Naive thymus-derived CD4-positive, alpha-beta T cell (primary cell): ENCODE measurements at regions not wholly inside any gene's neighbourhood (a gene's known extent, or its start where the extent isn't known, plus 50 kb on each side); places are given as distances from the start of the nearest gene placed in this dataset.

Experiments
- ATAC-seq: fragments of 150-1000 bp; cut with Tn5 transposase; 2 replicates; pipeline ENCODE4 v1.10.0; 2021; ENCODE audit warnings: mild to moderate bottlenecking, moderate library complexity
- CTCF ChIA-PET: fragments of 350-600 bp; sonication (Branson Sonifier 250); formaldehyde crosslinking; loops from one replicate; lab custom pipeline; 2021; ENCODE audit warnings: antibody characterized with exemption; lab: Charles Lee
- POLR2A ChIA-PET: fragments of 350-600 bp; sonication (Branson Sonifier 250); formaldehyde crosslinking; loops from one replicate; lab custom pipeline; 2021; ENCODE audit warnings: antibody characterized with exemption, inconsistent platforms; lab: Charles Lee
- DNase-seq, 9 donors: peaks; one replicate each; pipeline versions ENCODE4 v3.0.0 to v3.0.0-alpha.2; 2020 to 2022; ENCODE audit warnings: mixed read lengths in 1 of 9
- H3K27ac ChIP-seq: one replicate; pipeline ENCODE4 v1.7.0; 2013; ENCODE audit warnings: mild to moderate bottlenecking, low read depth, low read length, moderate library complexity
- H3K27me3 ChIP-seq, 2 donors: one replicate each; pipeline ENCODE4 v1.7.0; 2013; ENCODE audit warnings: low read length in 2 of 2, mild to moderate bottlenecking in 2 of 2, moderate library complexity in 2 of 2; ENCODE audit not compliant: control insufficient read depth in 2 of 2, insufficient read depth in 2 of 2
- H3K36me3 ChIP-seq, 3 experiments: 1 replicate in 2 of 3; 2 replicates in 1 of 3; pipeline ENCODE4 v1.7.0; 2013; ENCODE audit warnings: low read length in 3 of 3, mild to moderate bottlenecking in 3 of 3, moderate library complexity in 1 of 3; ENCODE audit not compliant: insufficient read depth in 3 of 3, control insufficient read depth in 2 of 3
- H3K4me1 ChIP-seq, 2 donors: one replicate each; pipeline ENCODE4 v1.7.0; 2013; ENCODE audit warnings: low read length in 2 of 2, mild to moderate bottlenecking in 2 of 2, moderate library complexity in 1 of 2; ENCODE audit not compliant: control insufficient read depth in 2 of 2, insufficient read depth in 2 of 2
- H3K4me3 ChIP-seq: 2 replicates; pipeline ENCODE4 v1.7.0; 2013; ENCODE audit warnings: mild to moderate bottlenecking, low read length
- H3K9me3 ChIP-seq, 3 experiments: 1 replicate in 2 of 3; 2 replicates in 1 of 3; pipeline ENCODE4 v1.7.0; 2013; ENCODE audit warnings: low read length in 3 of 3; ENCODE audit not compliant: control insufficient read depth in 2 of 3
- H3K27ac Mint-ChIP-seq, 9 donors: one replicate each; pipeline ENCODE4 v1.8.0; 2020 to 2022; ENCODE audit warnings: mixed read lengths in 9 of 9, mild to moderate bottlenecking in 8 of 9, moderate library complexity in 5 of 9, inconsistent platforms in 2 of 9
- H3K27me3 Mint-ChIP-seq, 5 donors: one replicate each; pipeline ENCODE4 v1.8.0; 2021 to 2022; ENCODE audit warnings: mixed read lengths in 5 of 5, mild to moderate bottlenecking in 1 of 5
- H3K36me3 Mint-ChIP-seq, 5 donors: one replicate each; pipeline ENCODE4 v1.8.0; 2020 to 2022; ENCODE audit warnings: mixed read lengths in 5 of 5, mild to moderate bottlenecking in 3 of 5, inconsistent platforms in 1 of 5
- H3K4me1 Mint-ChIP-seq, 7 donors: one replicate each; pipeline ENCODE4 v1.8.0; 2020 to 2022; ENCODE audit warnings: mixed read lengths in 7 of 7, mild to moderate bottlenecking in 3 of 7, inconsistent platforms in 1 of 7
- H3K4me3 Mint-ChIP-seq, 10 donors: one replicate each; pipeline ENCODE4 v1.8.0; 2020 to 2022; ENCODE audit warnings: mild to moderate bottlenecking in 10 of 10, mixed read lengths in 10 of 10, moderate library complexity in 6 of 10, inconsistent platforms in 2 of 10
- H3K9me3 Mint-ChIP-seq, 11 donors: one replicate each; pipeline ENCODE4 v1.8.0; 2020 to 2022; ENCODE audit warnings: mixed read lengths in 11 of 11, mild to moderate bottlenecking in 4 of 11, inconsistent platforms in 1 of 11, moderate library complexity in 1 of 11
- intact Hi-C, 2 donors: fragments of 100-400 bp; cut with micrococcal nuclease; formaldehyde crosslinking; loops; one replicate each; pipeline ENCODE4 v1.15.1; 2023

- peaks cover 0 to 14% (median 7%) of the 10 kb centered on the region in 11 donors for H3K9me3 Mint-ChIP-seq
- peaks cover 0 to 7% (median 0%) of the 10 kb centered on the region in 5 donors for H3K36me3 Mint-ChIP-seq
- Histone ChIP-seq H3K36me3 (no peaks in the 10 kb centered on the region), H3K4me1 (no peaks in the 10 kb centered on the region), H3K27me3 (no peaks in the 10 kb centered on the region), H3K27ac (no peak overlapping the region), H3K4me3 (no peak overlapping the region), H3K9me3 (peaks cover 0 to under 1% (median 0%) of the 10 kb centered on the region in 3 experiments)
- ChIA-PET POLR2A (no interaction called here), CTCF (no interaction called here)
- ATAC-seq (no peak), DNase-seq (no peak)
- intact Hi-C loops = no loop called here
- H3K27me3 Mint-ChIP-seq = peaks cover 32 to 66% (median 54%) of the 10 kb centered on the region in 5 donors
- H3K4me3 Mint-ChIP-seq = no peak overlapping the region
- H3K4me1 Mint-ChIP-seq = no peaks in the 10 kb centered on the region
- H3K27ac Mint-ChIP-seq = no peak overlapping the region
Measured at GRCh38 chr9:121592265-121592664, 59.2 kb upstream of the DAB2IP start.

DNA sequence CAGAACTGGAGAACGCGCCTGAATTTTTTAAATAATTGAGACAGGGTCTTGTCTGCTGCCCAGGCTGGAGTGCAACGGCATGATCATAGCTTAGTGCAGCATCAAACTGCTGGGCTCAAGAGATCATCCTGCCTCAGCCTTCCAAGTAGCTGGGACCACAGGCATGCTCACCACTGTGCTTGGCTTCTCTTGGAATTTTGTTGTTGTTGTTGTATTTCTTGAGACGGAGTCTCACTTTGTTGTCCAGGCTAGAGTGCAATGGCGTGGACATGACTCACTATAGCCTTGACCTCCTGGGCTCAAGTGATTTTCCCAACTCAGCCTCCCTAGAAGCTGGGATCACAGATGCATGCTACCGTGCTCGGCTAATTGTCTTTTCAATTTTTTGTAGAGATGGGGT is 58.4 kb upstream of the DAB2IP start:
- Histone ChIP-seq H3K27me3 (peaks cover 0 to 3% of the 10 kb centered on the region in 2 donors), H3K4me3 (no peak overlapping the region), H3K27ac (no peak overlapping the region), H3K36me3 (no peaks in the 10 kb centered on the region), H3K9me3 (peaks cover 0 to 4% (median 0%) of the 10 kb centered on the region in 3 experiments), H3K4me1 (no peaks in the 10 kb centered on the region)
- Mint-ChIP-seq H3K4me1 (no peaks in the 10 kb centered on the region), H3K27ac (no peak overlapping the region), H3K4me3 (no peak overlapping the region), H3K27me3 (peaks cover 34 to 67% (median 58%) of the 10 kb centered on the region in 5 donors), H3K9me3 (peaks cover 0 to 20% (median 10%) of the 10 kb centered on the region in 11 donors), H3K36me3 (peaks cover 0 to 12% (median 2%) of the 10 kb centered on the region in 5 donors)
- intact Hi-C loops = no loop called here
- ATAC-seq (no peak), DNase-seq (no peak)
- ChIA-PET CTCF (no interaction called here), POLR2A (no interaction called here)

GRCh38 chr9:121596515-121596914 is 54.9 kb upstream of the DAB2IP start:
- ChIA-PET CTCF (no interaction called here), POLR2A (no interaction called here)
- Mint-ChIP-seq H3K27me3 (peaks cover 48 to 60% (median 58%) of the 10 kb centered on the region in 5 donors), H3K27ac (no peak overlapping the region), H3K36me3 (peaks cover 0 to 12% (median 4%) of the 10 kb centered on the region in 5 donors), H3K4me3 (no peak overlapping the region), H3K9me3 (peaks cover 0 to 20% (median 10%) of the 10 kb centered on the region in 11 donors), H3K4me1 (peaks cover 0 to 5% (median 0%) of the 10 kb centered on the region in 7 donors)
- H3K27ac ChIP-seq = no peak overlapping the region
- H3K4me3 ChIP-seq = no peak overlapping the region
- intact Hi-C loops = no loop called here
- peaks cover 0 to 4% (median 0%) of the 10 kb centered on the region in 3 experiments for H3K9me3 ChIP-seq
- peaks cover 0 to 11% of the 10 kb centered on the region in 2 donors for H3K27me3 ChIP-seq
- no peak for DNase-seq
- H3K36me3 ChIP-seq = no peaks in the 10 kb centered on the region
- H3K4me1 ChIP-seq = no peaks in the 10 kb centered on the region
- no peak for ATAC-seq

- Mint-ChIP-seq H3K27me3 (peaks cover 56 to 63% (median 61%) of the 10 kb centered on the region in 5 donors), H3K36me3 (peaks cover 0 to 12% (median 4%) of the 10 kb centered on the region in 5 donors), H3K27ac (no peak overlapping the region), H3K9me3 (peaks cover 0 to 20% (median 10%) of the 10 kb centered on the region in 11 donors), H3K4me1 (peaks cover 0 to 5% (median 0%) of the 10 kb centered on the region in 7 donors), H3K4me3 (peak overlapping the region in 2 of 10 donors; percentile 11 to 33)
- no peak for ATAC-seq
- peaks cover 0 to 11% of the 10 kb centered on the region in 2 donors for H3K27me3 ChIP-seq
- H3K4me3 ChIP-seq = no peak overlapping the region
- ChIA-PET CTCF (no interaction called here), POLR2A (no interaction called here)
- DNase-seq = no peak
- peaks cover 0 to 4% (median 0%) of the 10 kb centered on the region in 3 experiments for H3K9me3 ChIP-seq
- no peaks in the 10 kb centered on the region for H3K36me3 ChIP-seq
- H3K27ac ChIP-seq = no peak overlapping the region
- no peaks in the 10 kb centered on the region for H3K4me1 ChIP-seq
- intact Hi-C loops = no loop called here
Measured at GRCh38 chr9:121597698-121598166, 53.7 kb upstream of the DAB2IP start.

DNA sequence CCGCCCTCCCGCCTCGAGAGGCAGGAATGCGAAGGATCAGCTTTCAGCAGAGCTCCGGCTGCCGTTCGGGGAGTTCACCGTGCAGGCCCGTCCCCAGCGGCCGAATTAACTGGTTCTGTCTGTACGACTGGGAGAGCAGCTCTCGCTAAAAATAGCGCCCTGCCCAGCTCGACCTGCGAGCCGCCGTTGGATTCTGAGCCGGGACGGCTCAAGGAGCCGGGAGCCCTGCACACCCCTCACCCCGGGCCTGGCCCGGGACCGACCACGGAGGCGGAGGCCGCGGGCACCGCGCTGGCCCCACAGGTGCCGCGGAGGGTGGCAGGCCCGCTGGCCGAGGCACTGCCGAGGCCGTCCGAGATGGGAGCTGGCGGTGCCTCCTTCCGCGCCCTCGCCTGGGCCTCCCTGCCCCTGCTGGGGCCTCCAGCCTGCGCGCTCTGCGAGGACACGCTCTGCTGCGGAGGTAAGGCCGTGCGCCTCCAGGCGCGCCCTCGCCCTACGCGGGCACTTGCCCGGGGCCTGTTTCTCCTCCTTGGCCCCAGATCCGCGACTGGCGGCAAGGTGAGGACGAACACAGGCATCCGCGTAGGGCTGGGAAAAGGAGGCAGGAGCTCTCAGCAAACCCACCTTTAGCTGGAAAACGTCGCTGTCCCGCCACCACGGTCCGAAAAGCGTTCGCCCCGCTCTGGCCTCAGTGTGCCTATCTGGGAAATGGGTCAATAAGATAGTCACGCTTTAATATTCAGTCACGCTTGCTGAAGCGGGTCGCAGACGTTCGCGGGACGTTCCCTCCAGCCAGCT is 53.1 kb upstream of the DAB2IP start:
- DNase-seq (no peak), ATAC-seq (no peak)
- peaks cover 0 to 20% (median 10%) of the 10 kb centered on the region in 11 donors for H3K9me3 Mint-ChIP-seq
- Histone ChIP-seq H3K4me3 (no peak overlapping the region), H3K27me3 (peaks cover 0 to 11% of the 10 kb centered on the region in 2 donors), H3K4me1 (no peaks in the 10 kb centered on the region), H3K27ac (no peak overlapping the region), H3K36me3 (no peaks in the 10 kb centered on the region), H3K9me3 (peaks cover 0 to 4% (median 0%) of the 10 kb centered on the region in 3 experiments)
- H3K36me3 Mint-ChIP-seq = peaks cover 0 to 12% (median 4%) of the 10 kb centered on the region in 5 donors
- H3K4me1 Mint-ChIP-seq = peaks cover 0 to 5% (median 0%) of the 10 kb centered on the region in 7 donors
- no peak overlapping the region for H3K27ac Mint-ChIP-seq
- ChIA-PET CTCF (no interaction called here), POLR2A (no interaction called here)
- H3K27me3 Mint-ChIP-seq = peaks cover 59 to 69% (median 64%) of the 10 kb centered on the region in 5 donors
- intact Hi-C loops = no loop called here
- peak overlapping the region in 1 of 10 donors; percentile 65 for H3K4me3 Mint-ChIP-seq

DNA sequence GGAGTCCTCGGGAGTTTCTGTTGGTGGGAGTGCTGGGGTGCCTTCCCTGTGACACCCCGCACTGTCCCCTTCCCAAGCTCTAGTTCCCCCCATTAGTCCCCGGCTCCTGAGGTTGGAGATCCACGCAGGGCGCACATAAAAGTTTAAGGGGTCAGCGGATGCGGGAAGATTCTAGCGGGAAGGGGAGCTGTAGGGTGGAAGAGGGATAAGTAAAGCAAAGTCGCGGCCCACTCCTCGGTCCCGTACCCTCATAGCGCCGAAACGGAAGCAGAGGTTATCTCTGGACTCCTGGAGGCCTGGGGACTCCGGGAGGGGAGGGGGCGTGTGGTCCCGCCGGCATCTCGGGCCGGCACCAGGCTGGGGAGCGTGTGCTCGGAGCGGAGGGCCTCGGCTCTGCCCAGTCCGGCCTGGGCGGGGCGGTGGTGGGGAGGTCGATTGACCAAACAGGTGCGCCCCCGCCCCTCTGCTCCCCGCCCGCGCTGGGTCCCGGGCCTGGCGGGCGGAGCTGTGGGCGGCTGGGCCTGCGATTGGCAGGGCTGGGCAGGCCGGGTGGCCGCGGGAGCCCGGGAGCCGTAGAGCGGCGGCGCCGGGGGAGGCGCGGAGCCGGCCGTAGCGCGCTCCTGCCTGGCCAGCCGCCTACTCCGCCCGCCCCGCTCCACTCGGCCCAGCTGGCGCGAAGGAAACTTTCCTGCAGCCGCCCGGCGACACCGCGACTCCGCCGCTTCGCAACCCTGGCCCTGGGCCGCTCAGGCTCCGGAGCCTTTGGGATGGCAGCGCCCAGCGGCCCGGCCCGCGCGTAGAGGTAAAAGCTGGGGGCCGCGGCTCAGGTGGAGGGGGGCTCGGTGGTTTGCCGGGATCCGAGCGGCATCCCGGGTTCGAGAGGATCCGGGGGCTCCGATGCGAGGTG is 52.2 kb upstream of the DAB2IP start:
- ATAC-seq = peak; percentile 6
- Histone ChIP-seq H3K4me1 (no peaks in the 10 kb centered on the region), H3K9me3 (peaks cover 0 to 4% (median 0%) of the 10 kb centered on the region in 3 experiments), H3K4me3 (no peak overlapping the region), H3K27me3 (peaks cover 0 to 11% of the 10 kb centered on the region in 2 donors), H3K36me3 (no peaks in the 10 kb centered on the region), H3K27ac (no peak overlapping the region)
- POLR2A ChIA-PET = no interaction called here
- Mint-ChIP-seq H3K36me3 (peaks cover 0 to 7% (median 4%) of the 10 kb centered on the region in 5 donors), H3K4me1 (peaks cover 0 to 5% (median 0%) of the 10 kb centered on the region in 7 donors), H3K4me3 (peak overlapping the region in 1 of 10 donors; percentile 65), H3K27ac (no peak overlapping the region), H3K27me3 (peaks cover 63 to 72% (median 67%) of the 10 kb centered on the region in 5 donors), H3K9me3 (peaks cover 0 to 20% (median 10%) of the 10 kb centered on the region in 11 donors)
- no peak for DNase-seq
- intact Hi-C loops = no loop called here
- CTCF ChIA-PET = no interaction called here
